ENCODE measurements at regions not wholly inside any gene's neighbourhood (a gene's known extent, or its start where the extent isn't known, plus 50 kb on each side); places are given as distances from the start of the nearest gene placed in this dataset.

DNA sequence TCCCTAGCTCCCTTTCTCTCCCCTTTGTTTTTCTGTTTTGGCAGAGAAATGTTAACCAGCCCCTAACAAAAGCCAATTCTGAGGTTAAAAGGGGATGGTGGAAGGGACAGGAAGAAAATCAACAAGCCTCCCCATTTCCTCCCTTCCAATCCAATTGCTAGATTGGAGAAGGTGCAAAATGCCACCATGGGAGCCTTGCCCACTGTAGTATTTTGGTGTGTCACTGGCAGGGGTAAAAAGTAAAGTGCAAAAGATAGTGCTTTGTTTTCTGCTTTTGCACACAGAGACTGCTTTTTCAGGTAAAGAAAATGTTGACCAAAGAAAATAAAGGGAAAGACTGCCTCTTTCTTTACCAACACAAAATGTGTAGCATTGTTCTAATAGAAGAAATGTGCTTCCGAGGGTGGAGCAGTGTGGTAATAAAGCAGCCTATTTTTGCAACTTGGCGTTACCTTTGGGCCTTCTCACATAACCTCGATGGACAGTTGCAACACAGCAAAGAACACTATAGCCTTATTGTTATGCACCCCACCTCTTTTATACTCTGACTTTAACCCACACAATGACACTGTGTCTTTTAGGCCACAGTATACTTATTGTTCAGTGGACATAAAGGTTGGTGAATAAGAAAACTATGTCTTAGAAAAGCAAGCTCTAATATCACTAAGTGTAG is 861.8 kb downstream of the BCL11A start:
- peaks cover 11% of the 10 kb centered on the region for H3K9me3 Mint-ChIP-seq
- no peak overlapping the region for H3K27ac Mint-ChIP-seq
- DNase-seq (no peak), ATAC-seq (no peak)
- H3K4me1 Mint-ChIP-seq: no peaks in the 10 kb centered on the region
- no peaks in the 10 kb centered on the region for H3K27me3 Mint-ChIP-seq
- no peaks in the 10 kb centered on the region for H3K36me3 Mint-ChIP-seq (ENCODE audit: low read depth)
- H3K4me3 Mint-ChIP-seq: no peak overlapping the region

DNA sequence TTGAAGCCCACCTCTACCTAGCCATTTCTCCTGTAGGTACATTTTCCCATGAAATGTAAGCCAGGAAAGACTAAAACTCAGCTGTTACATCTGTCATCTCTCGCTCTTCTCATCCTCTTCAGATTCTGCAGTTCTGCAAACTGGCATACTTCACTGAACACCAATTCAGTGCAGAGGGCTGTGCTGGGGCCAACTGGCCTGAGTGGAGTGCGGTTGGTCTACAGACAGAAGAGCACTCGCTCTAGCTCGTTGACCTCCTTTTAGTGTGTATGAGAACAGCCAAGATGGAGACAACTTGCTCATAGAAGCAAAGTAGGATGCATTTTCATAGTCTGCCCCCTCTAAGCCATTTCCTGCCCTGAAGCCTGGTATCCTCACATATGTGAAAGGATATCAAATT is 862.6 kb downstream of the BCL11A start:
- Mint-ChIP-seq H3K4me3 (no peak overlapping the region), H3K4me1 (no peaks in the 10 kb centered on the region), H3K36me3 (ENCODE audit: low read depth) (no peaks in the 10 kb centered on the region), H3K27me3 (no peaks in the 10 kb centered on the region), H3K27ac (no peak overlapping the region), H3K9me3 (peaks cover 18% of the 10 kb centered on the region)
- DNase-seq (no peak), ATAC-seq (no peak)

DNA sequence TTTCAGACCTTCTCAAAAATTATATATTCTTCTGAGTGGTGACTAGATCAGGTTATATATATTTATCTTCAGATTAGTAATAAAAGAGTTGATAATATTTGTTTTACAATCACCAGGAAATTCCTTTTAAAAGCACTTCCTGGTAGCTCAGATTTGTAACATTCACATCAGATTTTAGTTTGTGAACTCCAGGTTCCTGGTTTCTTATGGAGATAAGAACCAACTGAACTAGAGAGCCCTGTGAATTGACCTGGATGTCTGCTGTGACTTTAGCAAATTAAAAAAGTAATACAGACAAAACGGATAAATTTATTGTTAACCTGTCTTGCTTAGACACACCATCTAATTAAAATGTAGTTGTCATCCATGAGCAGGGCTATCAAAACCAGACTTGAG is 868.7 kb downstream of the BCL11A start:
- Mint-ChIP-seq H3K27me3 (no peaks in the 10 kb centered on the region), H3K27ac (no peak overlapping the region), H3K4me3 (no peak overlapping the region), H3K36me3 (ENCODE audit: low read depth) (no peaks in the 10 kb centered on the region), H3K4me1 (no peaks in the 10 kb centered on the region), H3K9me3 (peaks cover 25% of the 10 kb centered on the region)
- DNase-seq (no peak), ATAC-seq (no peak)

DNA sequence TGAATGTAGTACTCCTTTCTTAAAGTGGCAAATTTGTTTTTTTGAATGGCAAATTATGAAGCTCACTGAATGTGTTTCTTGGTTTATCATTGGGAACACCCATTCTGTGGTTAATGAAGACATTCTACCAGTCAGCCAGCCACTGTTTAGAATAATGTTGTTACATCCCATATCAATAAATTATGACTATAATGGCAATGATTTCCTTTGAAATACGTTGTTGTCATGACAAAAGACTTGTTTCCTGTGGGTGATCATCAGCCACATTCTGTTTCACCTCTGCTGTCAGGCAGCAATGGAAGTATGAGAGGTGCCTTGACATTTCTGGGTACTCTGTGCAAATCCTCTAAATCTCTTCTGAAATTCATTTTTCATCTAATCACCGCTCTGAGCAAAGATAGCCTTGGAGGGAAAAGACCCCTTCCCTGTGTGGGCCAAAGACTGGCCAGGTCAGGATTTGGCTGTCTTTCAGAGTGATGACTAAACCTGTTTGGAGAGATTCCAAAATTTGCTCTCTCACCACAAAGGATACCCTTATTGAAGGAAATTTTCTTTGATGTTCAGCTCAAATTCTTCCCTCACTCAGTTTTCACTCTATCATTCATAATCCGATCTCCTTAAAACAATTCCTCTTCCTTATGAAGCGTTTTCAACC is 869.2 kb downstream of the BCL11A start:
- DNase-seq (no peak), ATAC-seq (no peak)
- no peaks in the 10 kb centered on the region for H3K27me3 Mint-ChIP-seq
- H3K4me3 Mint-ChIP-seq: no peak overlapping the region
- no peak overlapping the region for H3K27ac Mint-ChIP-seq
- H3K4me1 Mint-ChIP-seq: no peaks in the 10 kb centered on the region
- H3K36me3 Mint-ChIP-seq (ENCODE audit: low read depth): no peaks in the 10 kb centered on the region
- H3K9me3 Mint-ChIP-seq: peaks cover 25% of the 10 kb centered on the region

DNA sequence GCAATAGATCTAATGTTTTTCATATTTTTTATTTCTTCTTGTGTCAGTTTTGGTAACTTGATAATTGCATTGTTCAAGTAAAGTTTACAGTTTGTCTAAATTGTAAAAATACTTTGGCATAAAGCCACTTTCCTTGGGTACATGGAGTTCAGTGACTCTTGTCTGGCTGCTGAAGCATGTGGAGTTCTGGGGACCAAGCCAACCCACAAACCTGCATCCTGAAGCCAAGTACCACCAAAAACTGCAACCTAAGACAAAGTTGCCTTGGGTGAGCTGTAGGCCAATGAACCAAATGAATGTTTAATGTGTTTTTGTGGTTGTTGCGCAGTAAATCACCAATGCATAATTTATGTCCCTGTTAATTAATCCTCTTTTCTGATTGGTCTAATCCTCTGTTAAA is 872.6 kb downstream of the BCL11A start:
- DNase-seq: no peak
- Mint-ChIP-seq H3K4me3 (no peak overlapping the region), H3K9me3 (peaks cover 13% of the 10 kb centered on the region), H3K36me3 (ENCODE audit: low read depth) (no peaks in the 10 kb centered on the region), H3K27ac (no peak overlapping the region), H3K27me3 (no peaks in the 10 kb centered on the region), H3K4me1 (no peaks in the 10 kb centered on the region)
- ATAC-seq: no peak

DNA sequence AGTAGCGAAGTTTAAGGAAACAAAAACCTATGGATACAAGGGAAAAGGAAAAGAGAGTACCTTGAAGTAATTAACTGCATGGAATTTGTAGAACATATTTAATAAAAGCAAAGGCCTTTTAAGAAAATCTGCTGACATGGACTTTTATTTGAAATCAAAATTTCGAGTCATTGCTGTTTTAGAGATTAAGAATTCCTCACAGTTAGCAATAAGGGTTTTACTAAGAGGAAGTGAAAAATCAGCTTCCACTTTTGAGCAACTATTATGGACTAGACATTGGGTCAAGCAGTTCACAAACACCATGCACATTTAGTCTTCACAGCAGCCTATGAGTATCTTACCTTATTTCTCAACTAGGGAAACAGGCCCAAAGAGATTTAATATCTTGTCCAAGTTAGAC is 876.3 kb downstream of the BCL11A start:
- no peak overlapping the region for H3K27ac Mint-ChIP-seq
- H3K4me1 Mint-ChIP-seq: no peaks in the 10 kb centered on the region
- DNase-seq (no peak), ATAC-seq (no peak)
- no peak overlapping the region for H3K4me3 Mint-ChIP-seq
- no peaks in the 10 kb centered on the region for H3K27me3 Mint-ChIP-seq
- no peaks in the 10 kb centered on the region for H3K36me3 Mint-ChIP-seq (ENCODE audit: low read depth)
- H3K9me3 Mint-ChIP-seq: peaks cover 8% of the 10 kb centered on the region

DNA sequence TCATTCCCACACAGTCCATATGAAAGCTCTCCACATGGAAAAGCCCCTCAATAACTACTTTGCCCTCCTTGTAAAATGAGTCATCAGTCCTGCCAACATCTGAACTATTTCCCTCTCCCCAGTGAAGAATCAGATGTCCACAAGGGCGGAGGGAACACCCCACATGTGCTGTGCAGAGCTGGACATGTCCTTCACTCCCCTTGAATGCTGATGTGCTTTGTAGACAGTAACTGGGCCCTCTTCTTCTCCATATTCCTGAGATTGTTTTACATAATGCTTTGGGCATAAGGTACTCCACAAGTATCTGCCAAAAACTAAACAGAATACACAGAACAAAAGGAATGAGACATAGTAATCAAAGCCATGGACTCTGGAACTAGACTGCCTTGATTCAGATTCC is 879.4 kb downstream of the BCL11A start:
- DNase-seq (no peak), ATAC-seq (no peak)
- Mint-ChIP-seq H3K36me3 (ENCODE audit: low read depth) (no peaks in the 10 kb centered on the region), H3K27me3 (no peaks in the 10 kb centered on the region), H3K27ac (no peak overlapping the region), H3K9me3 (no peaks in the 10 kb centered on the region), H3K4me1 (no peaks in the 10 kb centered on the region), H3K4me3 (no peak overlapping the region)

DNA sequence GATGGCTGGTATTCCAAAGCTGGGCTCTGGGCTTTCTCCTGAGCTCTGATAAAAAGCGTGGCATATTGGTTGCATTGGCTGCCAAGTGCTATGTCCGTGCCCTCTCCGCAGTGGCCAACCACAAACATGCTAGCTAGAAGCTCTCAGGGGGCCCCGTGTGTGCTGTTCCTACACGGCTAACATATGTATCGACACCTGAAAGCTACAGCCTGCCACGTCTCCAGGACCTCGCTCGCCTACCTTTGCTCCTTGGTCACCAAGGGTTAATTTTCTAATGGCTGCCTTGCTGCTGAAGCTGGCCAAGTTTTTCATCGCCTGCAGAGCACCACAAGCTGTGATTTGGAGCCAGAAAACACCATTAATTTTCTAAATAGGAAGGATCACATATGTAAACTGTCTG is 888.4 kb downstream of the BCL11A start:
- ATAC-seq: no peak
- no peaks in the 10 kb centered on the region for H3K9me3 Mint-ChIP-seq

DNA sequence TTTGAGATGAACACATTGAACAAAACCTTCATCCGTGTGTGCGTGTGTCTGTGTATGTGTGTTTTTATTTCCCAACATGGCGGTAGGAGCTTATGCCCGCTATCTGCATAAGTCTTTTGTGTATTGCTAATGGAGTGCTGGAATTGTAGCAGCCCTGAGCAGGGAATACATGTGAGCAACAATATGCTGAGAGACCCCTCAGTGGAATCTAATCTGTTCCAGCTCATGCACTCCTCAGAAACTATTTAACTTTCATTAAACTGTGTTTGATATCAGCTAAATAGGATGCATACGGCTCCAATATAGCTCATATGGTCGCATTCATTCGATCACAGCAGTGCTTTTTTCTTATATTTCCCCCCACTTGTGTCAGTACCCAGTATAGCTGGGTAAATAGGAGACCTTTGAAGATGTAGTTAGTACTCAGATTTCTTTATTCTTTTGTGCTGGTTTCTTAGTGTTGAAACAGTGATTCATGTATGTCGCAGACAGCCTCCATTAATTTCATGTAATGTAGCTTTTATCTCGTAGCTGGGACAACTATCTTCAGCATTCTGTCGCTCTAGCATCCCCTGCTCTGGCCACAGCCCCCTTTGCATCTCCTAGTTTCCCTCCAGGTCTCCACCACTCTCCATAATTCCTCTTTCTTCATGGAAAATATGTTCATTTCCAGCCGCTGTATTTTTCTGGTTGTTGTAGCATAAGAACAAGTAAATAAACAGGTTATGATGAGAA is 891.2 kb downstream of the BCL11A start:
- H3K9me3 Mint-ChIP-seq: no peaks in the 10 kb centered on the region
- no peak overlapping the region for H3K4me3 Mint-ChIP-seq
- H3K36me3 Mint-ChIP-seq (ENCODE audit: low read depth): no peaks in the 10 kb centered on the region
- no peak overlapping the region for H3K27ac Mint-ChIP-seq
- DNase-seq (no peak), ATAC-seq (no peak)
- no peaks in the 10 kb centered on the region for H3K27me3 Mint-ChIP-seq
- no peaks in the 10 kb centered on the region for H3K4me1 Mint-ChIP-seq

More for the DNA sequence above, 888.4 kb downstream of the BCL11A start:
- Mint-ChIP-seq H3K27me3 (no peaks in the 10 kb centered on the region), H3K4me1 (no peaks in the 10 kb centered on the region), H3K27ac (no peak overlapping the region), H3K4me3 (no peak overlapping the region), H3K36me3 (ENCODE audit: low read depth) (no peaks in the 10 kb centered on the region)
- DNase-seq: no peak

DNA sequence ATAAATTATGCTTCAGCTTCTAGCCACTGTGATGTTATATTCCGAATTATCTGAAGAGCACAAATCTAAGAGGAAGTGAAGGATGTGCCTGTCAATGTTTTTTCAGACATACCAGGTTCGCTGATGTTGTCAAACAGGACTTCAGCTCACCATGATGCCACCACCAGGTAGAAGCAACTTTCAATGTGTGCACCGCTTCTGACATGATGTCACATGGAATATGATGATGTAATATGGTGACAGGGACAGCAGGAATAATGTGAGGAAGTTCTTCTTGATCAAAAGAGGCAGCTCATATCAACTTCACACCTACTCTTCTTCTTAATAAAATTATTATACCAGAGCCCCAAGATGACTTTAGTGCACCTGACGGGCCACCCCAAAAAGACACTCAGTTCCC is 893.2 kb downstream of the BCL11A start:
- Mint-ChIP-seq H3K4me1 (no peaks in the 10 kb centered on the region), H3K36me3 (ENCODE audit: low read depth) (no peaks in the 10 kb centered on the region), H3K27ac (no peak overlapping the region), H3K9me3 (no peaks in the 10 kb centered on the region), H3K4me3 (no peak overlapping the region), H3K27me3 (no peaks in the 10 kb centered on the region)
- DNase-seq: no peak
- ATAC-seq: no peak

DNA sequence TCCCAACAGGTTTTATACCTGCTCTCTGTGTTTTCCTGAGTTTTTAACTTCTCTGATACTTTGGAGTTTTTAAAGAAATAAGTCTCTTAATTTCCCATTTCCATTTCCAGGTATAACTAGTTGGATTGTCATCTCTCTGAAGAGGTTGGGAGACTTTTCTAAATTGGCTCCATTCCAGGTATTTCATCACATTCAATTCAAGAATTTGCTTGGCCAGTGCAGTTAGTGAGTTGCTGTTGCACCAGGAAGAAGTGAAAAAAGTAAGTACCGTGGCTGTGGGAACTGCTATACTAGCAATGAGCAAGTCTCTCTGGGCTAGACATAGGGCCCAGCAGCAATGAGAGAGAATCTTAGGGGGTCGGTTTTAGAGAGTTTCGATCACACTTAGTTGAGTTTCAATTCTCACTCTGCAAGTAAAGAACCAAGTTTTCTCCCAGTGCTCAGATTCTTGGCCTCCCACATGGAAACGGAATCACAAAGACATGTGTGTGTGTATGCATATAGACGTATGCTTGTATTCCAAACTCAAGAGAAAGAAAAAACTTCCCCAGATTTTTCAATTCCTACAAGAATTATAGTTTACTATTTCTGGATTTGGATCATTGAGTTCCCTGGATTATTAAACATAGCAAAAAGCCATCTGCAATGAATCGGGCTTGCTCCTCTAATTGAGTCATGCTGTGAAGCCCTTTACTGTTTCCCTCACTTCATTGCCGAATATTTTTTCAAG is 894.4 kb downstream of the BCL11A start:
- Mint-ChIP-seq H3K9me3 (no peaks in the 10 kb centered on the region), H3K36me3 (ENCODE audit: low read depth) (no peaks in the 10 kb centered on the region), H3K27me3 (no peaks in the 10 kb centered on the region), H3K27ac (no peak overlapping the region), H3K4me3 (no peak overlapping the region), H3K4me1 (no peaks in the 10 kb centered on the region)
- ATAC-seq (no peak), DNase-seq (no peak)

DNA sequence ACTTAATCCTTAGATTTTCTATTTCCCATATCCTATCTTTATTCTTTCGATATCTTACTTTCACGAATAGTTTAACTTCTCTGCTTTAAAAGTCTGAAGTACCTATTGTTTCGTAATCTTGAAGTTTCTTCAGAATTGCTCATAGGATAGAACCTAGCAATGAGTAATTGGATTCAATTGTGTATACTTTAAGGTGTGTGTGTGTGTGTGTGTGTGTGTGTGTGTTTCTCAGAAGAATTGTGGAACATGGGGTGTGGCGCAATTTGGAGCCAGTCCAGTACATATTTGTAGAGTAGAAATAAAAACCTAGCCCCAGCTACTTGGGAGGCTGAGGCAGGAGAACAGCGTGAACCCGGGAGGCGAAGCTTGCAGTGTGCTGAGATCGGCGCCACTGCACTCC is 897.6 kb downstream of the BCL11A start:
- H3K4me1 Mint-ChIP-seq: no peaks in the 10 kb centered on the region
- no peaks in the 10 kb centered on the region for H3K27me3 Mint-ChIP-seq
- H3K9me3 Mint-ChIP-seq: no peaks in the 10 kb centered on the region
- H3K4me3 Mint-ChIP-seq: no peak overlapping the region
- H3K27ac Mint-ChIP-seq: no peak overlapping the region
- H3K36me3 Mint-ChIP-seq (ENCODE audit: low read depth): no peaks in the 10 kb centered on the region
- ATAC-seq: no peak
- DNase-seq: no peak

DNA sequence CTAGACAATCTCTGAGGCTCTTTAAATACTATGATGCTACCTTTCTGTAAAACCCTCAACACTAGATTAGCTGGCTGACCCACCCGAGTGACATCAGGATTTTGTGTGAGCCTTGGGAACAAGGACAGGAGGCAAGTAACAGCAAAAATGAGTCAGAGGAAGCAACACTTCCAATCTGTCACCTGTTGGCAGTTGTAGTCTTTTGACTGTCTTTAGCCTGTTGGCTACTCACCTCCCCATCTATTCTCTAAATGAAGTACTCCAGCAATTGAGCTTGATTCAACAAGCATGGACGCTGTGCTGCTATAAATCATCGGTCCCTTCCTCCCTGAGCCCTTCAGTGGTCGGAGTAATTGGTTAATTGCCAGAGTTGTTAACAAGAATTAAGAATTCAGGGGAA is 898.7 kb downstream of the BCL11A start:
- Mint-ChIP-seq H3K27me3 (no peaks in the 10 kb centered on the region), H3K4me1 (no peaks in the 10 kb centered on the region), H3K36me3 (ENCODE audit: low read depth) (no peaks in the 10 kb centered on the region), H3K9me3 (no peaks in the 10 kb centered on the region), H3K4me3 (no peak overlapping the region), H3K27ac (no peak overlapping the region)
- DNase-seq (no peak), ATAC-seq (no peak)

DNA sequence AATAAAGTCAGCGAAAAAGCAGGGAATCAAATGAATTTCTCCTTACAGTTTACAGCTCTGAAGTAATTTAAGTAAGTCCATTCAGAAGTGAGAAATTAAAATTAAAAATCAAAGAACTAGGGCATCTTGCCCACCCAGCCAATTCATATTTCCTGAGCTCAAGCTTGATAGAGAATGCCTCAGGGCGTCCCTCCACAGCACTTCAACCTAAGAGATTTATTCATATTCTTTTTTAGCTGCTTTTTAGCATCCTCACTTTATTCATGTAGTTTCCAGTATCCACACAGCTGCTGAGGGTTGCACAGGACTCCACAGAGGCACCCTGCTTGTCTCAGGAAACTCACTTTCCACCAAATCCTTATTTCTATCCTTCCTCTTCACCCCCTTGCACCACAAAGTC is 900.3 kb downstream of the BCL11A start:
- no peak overlapping the region for H3K27ac Mint-ChIP-seq
- DNase-seq: no peak
- no peak for ATAC-seq
- no peak overlapping the region for H3K4me3 Mint-ChIP-seq
- H3K9me3 Mint-ChIP-seq: no peaks in the 10 kb centered on the region
- no peaks in the 10 kb centered on the region for H3K36me3 Mint-ChIP-seq (ENCODE audit: low read depth)
- no peaks in the 10 kb centered on the region for H3K4me1 Mint-ChIP-seq
- no peaks in the 10 kb centered on the region for H3K27me3 Mint-ChIP-seq

DNA sequence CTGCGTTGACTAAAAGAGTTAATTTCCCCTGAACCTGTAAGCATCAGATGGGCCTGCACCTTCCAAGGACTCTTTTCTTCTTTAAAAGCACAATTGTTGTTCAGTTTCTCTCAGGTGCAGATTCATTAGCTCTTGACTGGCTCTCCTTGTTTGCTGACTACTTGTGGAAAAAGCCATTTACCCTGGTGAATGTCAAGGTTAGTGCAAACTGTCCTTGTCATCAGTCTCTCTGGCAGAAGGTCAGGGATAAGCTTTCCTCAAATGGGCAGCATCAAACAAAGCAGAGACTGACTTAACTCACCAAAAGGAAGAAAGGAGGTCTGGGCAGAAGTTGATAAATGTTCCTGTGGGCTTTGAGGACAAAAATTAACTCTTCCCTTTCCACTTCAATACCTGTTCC is 922.7 kb downstream of the BCL11A start:
- DNase-seq: no peak
- ATAC-seq: no peak
- no peak overlapping the region for H3K27ac Mint-ChIP-seq
- no peaks in the 10 kb centered on the region for H3K4me1 Mint-ChIP-seq
- H3K4me3 Mint-ChIP-seq: no peak overlapping the region
- peaks cover 7% of the 10 kb centered on the region for H3K9me3 Mint-ChIP-seq
- H3K27me3 Mint-ChIP-seq: no peaks in the 10 kb centered on the region
- no peaks in the 10 kb centered on the region for H3K36me3 Mint-ChIP-seq (ENCODE audit: low read depth)

All from activated naive CD8-positive, alpha-beta T cell treated with anti-CD3 and anti-CD28 coated beads, Interleukin-2, amount 50 U/mL, for 24 hours (primary cell).